IPS-18a (cell line): ENCODE measurements at regions not wholly inside any gene's neighbourhood (a gene's known extent, or its start where the extent isn't known, plus 50 kb on each side); places are given as distances from the start of the nearest gene placed in this dataset.
"Not testable (repeated sequence)": the region's sequence is repeated elsewhere in the genome, so short reads cannot be mapped to it uniquely, and the experiment has no call there.

ENCODE experiments used
- H3K27ac ChIP-seq: one replicate; pipeline ENCODE4 v1.5.1; 2013; ENCODE audit warnings: low read length
- H3K27me3 ChIP-seq: one replicate; pipeline ENCODE4 v1.6.1; 2013; ENCODE audit warnings: mild to moderate bottlenecking, low read length; ENCODE audit not compliant: control insufficient read depth, insufficient read depth
- H3K36me3 ChIP-seq: one replicate; pipeline ENCODE4 v1.6.1; 2013; ENCODE audit warnings: low read depth, low read length; ENCODE audit not compliant: control insufficient read depth
- H3K4me1 ChIP-seq: one replicate; pipeline ENCODE4 v1.6.1; 2013; ENCODE audit warnings: low read depth, low read length; ENCODE audit not compliant: control insufficient read depth
- H3K4me3 ChIP-seq: one replicate; pipeline ENCODE4 v1.5.1; 2013; ENCODE audit warnings: low read length
- H3K9ac ChIP-seq: one replicate; pipeline ENCODE4 v1.6.1; 2013; ENCODE audit warnings: mild to moderate bottlenecking, low read length, moderate library complexity
- H3K9me3 ChIP-seq: one replicate; pipeline ENCODE4 v1.6.1; 2013; ENCODE audit warnings: low read depth, low read length; ENCODE audit not compliant: control insufficient read depth

GRCh38 chr2:210917465-210917864 is 361.1 kb downstream of the CPS1 start:
- Histone ChIP-seq H3K9me3 (peaks cover 3% of the 10 kb centered on the region), H3K4me3 (no peak overlapping the region), H3K4me1 (no peaks in the 10 kb centered on the region), H3K27me3 (no peaks in the 10 kb centered on the region), H3K27ac (no peak overlapping the region), H3K36me3 (no peaks in the 10 kb centered on the region), H3K9ac (no peak overlapping the region)

GRCh38 chr2:210919128-210919527 is 362.7 kb downstream of the CPS1 start:
- Histone ChIP-seq H3K27me3 (no peaks in the 10 kb centered on the region), H3K4me1 (no peaks in the 10 kb centered on the region), H3K27ac (no peak overlapping the region), H3K9ac (no peak overlapping the region), H3K36me3 (no peaks in the 10 kb centered on the region), H3K9me3 (no peaks in the 10 kb centered on the region), H3K4me3 (no peak overlapping the region)

GRCh38 chr2:210922419-210922818 is 366.0 kb downstream of the CPS1 start:
- no peak overlapping the region for H3K27ac ChIP-seq
- no peak overlapping the region for H3K9ac ChIP-seq
- H3K9me3 ChIP-seq = no peaks in the 10 kb centered on the region
- H3K27me3 ChIP-seq = no peaks in the 10 kb centered on the region
- H3K4me3 ChIP-seq = no peak overlapping the region
- no peaks in the 10 kb centered on the region for H3K4me1 ChIP-seq
- H3K36me3 ChIP-seq = no peaks in the 10 kb centered on the region

GRCh38 chr2:210928714-210929113 is 372.3 kb downstream of the CPS1 start:
- Histone ChIP-seq H3K27me3 (no peaks in the 10 kb centered on the region), H3K4me1 (no peaks in the 10 kb centered on the region), H3K36me3 (no peaks in the 10 kb centered on the region), H3K9ac (no peak overlapping the region), H3K9me3 (no peaks in the 10 kb centered on the region), H3K27ac (no peak overlapping the region), H3K4me3 (no peak overlapping the region)

GRCh38 chr2:210938228-210938627 is 381.8 kb downstream of the CPS1 start:
- H3K36me3 ChIP-seq = no peaks in the 10 kb centered on the region

GRCh38 chr2:210946395-210946794 is 390.0 kb downstream of the CPS1 start:
- Histone ChIP-seq H3K27me3 (no peaks in the 10 kb centered on the region), H3K36me3 (no peaks in the 10 kb centered on the region), H3K9ac (no peak overlapping the region), H3K4me1 (no peaks in the 10 kb centered on the region), H3K9me3 (no peaks in the 10 kb centered on the region), H3K27ac (no peak overlapping the region), H3K4me3 (no peak overlapping the region)

More at GRCh38 chr2:210938228-210938627, 381.8 kb downstream of the CPS1 start:
- H3K4me1 ChIP-seq = no peaks in the 10 kb centered on the region
- no peaks in the 10 kb centered on the region for H3K27me3 ChIP-seq
- H3K9me3 ChIP-seq = no peaks in the 10 kb centered on the region
- H3K27ac ChIP-seq = no peak overlapping the region
- no peak overlapping the region for H3K4me3 ChIP-seq
- H3K9ac ChIP-seq = no peak overlapping the region

- H3K27ac ChIP-seq, H3K4me3 ChIP-seq, H3K27me3 ChIP-seq, H3K9me3 ChIP-seq, H3K36me3 ChIP-seq, H3K9ac ChIP-seq, H3K4me1 ChIP-seq: not testable (repeated sequence)
Measured at GRCh38 chr2:210950434-210951060, 394.1 kb downstream of the CPS1 start.

- no peak overlapping the region for H3K9ac ChIP-seq
Measured at GRCh38 chr2:210954386-210954907, 398.0 kb downstream of the CPS1 start.

GRCh38 chr2:210955591-210955990 is 399.2 kb downstream of the CPS1 start:
- no peak overlapping the region for H3K4me3 ChIP-seq
- H3K36me3 ChIP-seq = no peaks in the 10 kb centered on the region

More at GRCh38 chr2:210954386-210954907, 398.0 kb downstream of the CPS1 start:
- H3K4me1 ChIP-seq = no peaks in the 10 kb centered on the region
- no peaks in the 10 kb centered on the region for H3K36me3 ChIP-seq
- H3K27me3 ChIP-seq = no peaks in the 10 kb centered on the region
- no peaks in the 10 kb centered on the region for H3K9me3 ChIP-seq
- H3K27ac ChIP-seq = no peak overlapping the region
- no peak overlapping the region for H3K4me3 ChIP-seq

GRCh38 chr2:210956101-210956500 is 399.7 kb downstream of the CPS1 start:
- H3K36me3 ChIP-seq = no peaks in the 10 kb centered on the region
- H3K9ac ChIP-seq = no peak overlapping the region
- no peaks in the 10 kb centered on the region for H3K9me3 ChIP-seq
- H3K4me1 ChIP-seq = no peaks in the 10 kb centered on the region
- no peaks in the 10 kb centered on the region for H3K27me3 ChIP-seq
- H3K27ac ChIP-seq = no peak overlapping the region
- no peak overlapping the region for H3K4me3 ChIP-seq

More at GRCh38 chr2:210955591-210955990, 399.2 kb downstream of the CPS1 start:
- Histone ChIP-seq H3K4me1 (no peaks in the 10 kb centered on the region), H3K9me3 (no peaks in the 10 kb centered on the region), H3K9ac (no peak overlapping the region), H3K27me3 (no peaks in the 10 kb centered on the region), H3K27ac (no peak overlapping the region)

GRCh38 chr2:210961249-210961648 is 404.9 kb downstream of the CPS1 start:
- H3K36me3 ChIP-seq = no peaks in the 10 kb centered on the region
- H3K4me3 ChIP-seq = no peak overlapping the region
- no peak overlapping the region for H3K9ac ChIP-seq
- H3K27me3 ChIP-seq = no peaks in the 10 kb centered on the region
- H3K4me1 ChIP-seq = no peaks in the 10 kb centered on the region
- no peak overlapping the region for H3K27ac ChIP-seq
- no peaks in the 10 kb centered on the region for H3K9me3 ChIP-seq

GRCh38 chr2:210963386-210963785 is 407.0 kb downstream of the CPS1 start:
- Histone ChIP-seq H3K9me3 (no peaks in the 10 kb centered on the region), H3K4me1 (no peaks in the 10 kb centered on the region)

More at GRCh38 chr2:210963386-210963785, 407.0 kb downstream of the CPS1 start:
- H3K36me3 ChIP-seq = no peaks in the 10 kb centered on the region
- H3K4me3 ChIP-seq = no peak overlapping the region
- H3K9ac ChIP-seq = no peak overlapping the region
- no peak overlapping the region for H3K27ac ChIP-seq
- no peaks in the 10 kb centered on the region for H3K27me3 ChIP-seq
